ENCODE measurements at regions not wholly inside any gene's neighbourhood (a gene's known extent, or its start where the extent isn't known, plus 50 kb on each side); places are given as distances from the start of the nearest gene placed in this dataset.
"Not testable (repeated sequence)": the region's sequence is repeated elsewhere in the genome, so short reads cannot be mapped to it uniquely, and the experiment has no call there.

GRCh38 chr1:145191272-145191675 lies 50.7 kb downstream of the PPIAL4D start:
- H3K4me1 ChIP-seq; H3K27ac ChIP-seq; DNase-seq; H3K36me3 ChIP-seq; H3K27me3 ChIP-seq; intact Hi-C loops (cut with DNase I; ENCODE audit: low total_unique reads); H3K9me3 ChIP-seq; H3K4me3 ChIP-seq: not testable (repeated sequence)
- 71 to 97% (median 82%) methylated on average over 1 of the region's 1 CpG; no CpG with 5 or more reads in 1 of the 5 donors for WGBS, 5 donors

- H3K27ac ChIP-seq; intact Hi-C loops (cut with DNase I; ENCODE audit: low total_unique reads); H3K9me3 ChIP-seq; H3K27me3 ChIP-seq; H3K36me3 ChIP-seq; H3K4me3 ChIP-seq; DNase-seq; H3K4me1 ChIP-seq: not testable (repeated sequence)
- 60 to 100% (median 71%) methylated on average over 1 to 2 of the region's 4 CpGs for WGBS, 5 donors
These were observed 52.4 kb downstream of the PPIAL4D start for GRCh38 chr1:145189543-145190030.

GRCh38 chr1:145188869-145189542 lies 53.0 kb downstream of the PPIAL4D start:
- H3K27ac ChIP-seq; H3K9me3 ChIP-seq; H3K4me1 ChIP-seq; intact Hi-C loops (cut with DNase I; ENCODE audit: low total_unique reads); H3K4me3 ChIP-seq; H3K36me3 ChIP-seq; H3K27me3 ChIP-seq: not testable (repeated sequence)
- 27 to 57% (median 46%) methylated on average over 6 to 7 of the region's 8 CpGs for WGBS, 5 donors
- peak in 1 of 2 donors; percentile 31 for DNase-seq

GRCh38 chr1:145182606-145183413 lies 59.2 kb downstream of the PPIAL4D start:
- H3K4me3 ChIP-seq; H3K27ac ChIP-seq; H3K4me1 ChIP-seq; DNase-seq; H3K27me3 ChIP-seq; H3K36me3 ChIP-seq; H3K9me3 ChIP-seq; intact Hi-C loops (cut with DNase I; ENCODE audit: low total_unique reads): not testable (repeated sequence)
- WGBS, 5 donors: 84 to 97% (median 90%) methylated on average over 3 of the region's 5 CpGs

GRCh38 chr1:145176285-145176925 lies 65.6 kb downstream of the PPIAL4D start:
- H3K9me3 ChIP-seq; H3K4me1 ChIP-seq; DNase-seq; intact Hi-C loops (cut with DNase I; ENCODE audit: low total_unique reads); H3K27ac ChIP-seq; H3K36me3 ChIP-seq; H3K27me3 ChIP-seq; H3K4me3 ChIP-seq: not testable (repeated sequence)
- 80 to 92% (median 90%) methylated on average over 2 to 8 of the region's 11 CpGs for WGBS, 5 donors

GRCh38 chr1:145174377-145174776 lies 67.6 kb downstream of the PPIAL4D start:
- intact Hi-C loops (cut with DNase I; ENCODE audit: low total_unique reads); H3K36me3 ChIP-seq; H3K4me1 ChIP-seq; H3K27me3 ChIP-seq; H3K4me3 ChIP-seq; DNase-seq; H3K9me3 ChIP-seq; H3K27ac ChIP-seq: not testable (repeated sequence)
- no CpG with 5 or more reads among the region's 3 CpGs for WGBS, 5 donors

- 35 to 43% (median 37%) methylated on average over 1 to 21 of the region's 37 CpGs for WGBS, 5 donors
- H3K27me3 ChIP-seq; H3K36me3 ChIP-seq; intact Hi-C loops (cut with DNase I; ENCODE audit: low total_unique reads); H3K4me3 ChIP-seq; H3K27ac ChIP-seq; H3K4me1 ChIP-seq; H3K9me3 ChIP-seq: not testable (repeated sequence)
- peak in 1 of 2 donors; percentile 13 for DNase-seq
These were observed 72.6 kb downstream of the FAM72D start for GRCh38 chr1:145168220-145168848.

GRCh38 chr1:145164360-145164759 lies 68.6 kb downstream of the FAM72D start:
- intact Hi-C loops (cut with DNase I; ENCODE audit: low total_unique reads); H3K36me3 ChIP-seq; H3K4me3 ChIP-seq; H3K27ac ChIP-seq; H3K4me1 ChIP-seq; DNase-seq; H3K9me3 ChIP-seq; H3K27me3 ChIP-seq: not testable (repeated sequence)
- WGBS, 5 donors: no CpG with 5 or more reads among the region's 3 CpGs

Small RNA genes in the stretch of these regions (small RNA-seq; reads per million reads assigned to genes)
- 0 to 0.10 (median 0) reads per million in 4 donors for gene RF00003

Measured in stomach (tissue), 8 donors.